ENCODE measurements at regions not wholly inside any gene's neighbourhood (a gene's known extent, or its start where the extent isn't known, plus 50 kb on each side); places are given as distances from the start of the nearest gene placed in this dataset.

DNA sequence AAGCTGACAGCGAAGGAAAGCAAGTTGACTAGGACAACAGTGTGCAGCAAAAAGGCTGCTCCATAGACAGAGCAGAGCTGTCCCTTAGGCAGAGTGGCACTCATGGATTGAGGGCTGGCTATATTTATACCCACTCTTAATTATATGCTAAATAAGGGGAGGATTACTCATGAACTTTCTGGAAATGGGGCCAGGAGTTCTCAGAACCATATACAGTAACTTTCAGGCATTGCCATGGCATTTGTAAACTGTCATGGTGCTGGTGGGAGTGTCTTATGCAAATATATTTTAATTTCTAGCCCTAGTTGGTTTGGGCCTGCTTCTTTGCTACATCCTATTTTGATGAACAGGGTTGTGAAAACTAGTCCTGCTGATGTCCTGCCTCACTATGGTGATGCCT lies 279.5 kb upstream of the MGAT5 start:
- TF ChIP-seq, protein P1, sequence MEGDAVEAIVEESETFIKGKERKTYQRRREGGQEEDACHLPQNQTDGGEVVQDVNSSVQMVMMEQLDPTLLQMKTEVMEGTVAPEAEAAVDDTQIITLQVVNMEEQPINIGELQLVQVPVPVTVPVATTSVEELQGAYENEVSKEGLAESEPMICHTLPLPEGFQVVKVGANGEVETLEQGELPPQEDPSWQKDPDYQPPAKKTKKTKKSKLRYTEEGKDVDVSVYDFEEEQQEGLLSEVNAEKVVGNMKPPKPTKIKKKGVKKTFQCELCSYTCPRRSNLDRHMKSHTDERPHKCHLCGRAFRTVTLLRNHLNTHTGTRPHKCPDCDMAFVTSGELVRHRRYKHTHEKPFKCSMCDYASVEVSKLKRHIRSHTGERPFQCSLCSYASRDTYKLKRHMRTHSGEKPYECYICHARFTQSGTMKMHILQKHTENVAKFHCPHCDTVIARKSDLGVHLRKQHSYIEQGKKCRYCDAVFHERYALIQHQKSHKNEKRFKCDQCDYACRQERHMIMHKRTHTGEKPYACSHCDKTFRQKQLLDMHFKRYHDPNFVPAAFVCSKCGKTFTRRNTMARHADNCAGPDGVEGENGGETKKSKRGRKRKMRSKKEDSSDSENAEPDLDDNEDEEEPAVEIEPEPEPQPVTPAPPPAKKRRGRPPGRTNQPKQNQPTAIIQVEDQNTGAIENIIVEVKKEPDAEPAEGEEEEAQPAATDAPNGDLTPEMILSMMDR (IDR thresholded peaks at IDR 0.05; ENCODE audit: unreplicated experiment), result no peak
- no peaks in the 10 kb centered on the region for H3K36me3 Mint-ChIP-seq (ENCODE audit: insufficient read depth, unreplicated experiment)
- no TSS peak for BruUV-seq (replicated peaks)
- intact Hi-C loops (cut with micrococcal nuclease; ENCODE audit: unreplicated experiment), result no loop called here
- peaks cover 71% of the 10 kb centered on the region for H3K27me3 Mint-ChIP-seq (ENCODE audit: unreplicated experiment)
- H3K27ac Mint-ChIP-seq (ENCODE audit: unreplicated experiment), result no peak overlapping the region
- H3K4me3 Mint-ChIP-seq (ENCODE audit: low read depth, unreplicated experiment), result no peak overlapping the region
- H3K4me1 Mint-ChIP-seq (ENCODE audit: low read depth, unreplicated experiment), result no peaks in the 10 kb centered on the region
- CTCF ChIA-PET, result interaction anchor here (1.5 kb wide), 1 partner anchor 12 kb away, joined by 3 read pairs; no protein-coding TSS in a partner anchor
- no peaks in the 10 kb centered on the region for H3K9me3 Mint-ChIP-seq (ENCODE audit: low read depth, unreplicated experiment)
- DNase-seq, result no peak

DNA sequence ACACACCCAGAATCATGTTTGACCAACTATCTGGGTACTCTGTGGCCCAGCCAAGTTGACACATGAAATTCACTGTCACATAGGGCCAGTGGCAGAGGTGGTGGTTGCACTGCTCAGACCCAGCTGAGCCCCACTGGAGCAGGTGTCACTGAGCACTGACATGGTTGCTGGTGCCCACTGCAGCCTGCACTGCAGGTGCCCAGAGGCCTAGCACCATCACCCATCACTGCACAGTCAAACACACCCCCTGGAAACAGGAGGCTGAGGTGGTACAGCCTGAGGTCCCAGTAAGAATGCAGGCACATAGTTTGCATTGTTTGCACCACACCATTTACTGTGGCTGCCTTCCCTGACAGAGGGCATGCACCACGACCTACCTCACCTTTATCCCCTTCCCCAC lies 278.7 kb upstream of the MGAT5 start:
- CTCF ChIA-PET, result no interaction called here
- no peak for DNase-seq
- TF ChIP-seq, protein P1 (IDR thresholded peaks at IDR 0.05; ENCODE audit: unreplicated experiment), result no peak
- no TSS peak for BruUV-seq (replicated peaks)
- H3K36me3 Mint-ChIP-seq (ENCODE audit: insufficient read depth, unreplicated experiment), result no peaks in the 10 kb centered on the region
- no peaks in the 10 kb centered on the region for H3K4me1 Mint-ChIP-seq (ENCODE audit: low read depth, unreplicated experiment)
- H3K27me3 Mint-ChIP-seq (ENCODE audit: unreplicated experiment), result peaks cover 65% of the 10 kb centered on the region
- H3K4me3 Mint-ChIP-seq (ENCODE audit: low read depth, unreplicated experiment), result no peak overlapping the region
- intact Hi-C loops (cut with micrococcal nuclease; ENCODE audit: unreplicated experiment), result no loop called here
- H3K9me3 Mint-ChIP-seq (ENCODE audit: low read depth, unreplicated experiment), result no peaks in the 10 kb centered on the region
- no peak overlapping the region for H3K27ac Mint-ChIP-seq (ENCODE audit: unreplicated experiment)

DNA sequence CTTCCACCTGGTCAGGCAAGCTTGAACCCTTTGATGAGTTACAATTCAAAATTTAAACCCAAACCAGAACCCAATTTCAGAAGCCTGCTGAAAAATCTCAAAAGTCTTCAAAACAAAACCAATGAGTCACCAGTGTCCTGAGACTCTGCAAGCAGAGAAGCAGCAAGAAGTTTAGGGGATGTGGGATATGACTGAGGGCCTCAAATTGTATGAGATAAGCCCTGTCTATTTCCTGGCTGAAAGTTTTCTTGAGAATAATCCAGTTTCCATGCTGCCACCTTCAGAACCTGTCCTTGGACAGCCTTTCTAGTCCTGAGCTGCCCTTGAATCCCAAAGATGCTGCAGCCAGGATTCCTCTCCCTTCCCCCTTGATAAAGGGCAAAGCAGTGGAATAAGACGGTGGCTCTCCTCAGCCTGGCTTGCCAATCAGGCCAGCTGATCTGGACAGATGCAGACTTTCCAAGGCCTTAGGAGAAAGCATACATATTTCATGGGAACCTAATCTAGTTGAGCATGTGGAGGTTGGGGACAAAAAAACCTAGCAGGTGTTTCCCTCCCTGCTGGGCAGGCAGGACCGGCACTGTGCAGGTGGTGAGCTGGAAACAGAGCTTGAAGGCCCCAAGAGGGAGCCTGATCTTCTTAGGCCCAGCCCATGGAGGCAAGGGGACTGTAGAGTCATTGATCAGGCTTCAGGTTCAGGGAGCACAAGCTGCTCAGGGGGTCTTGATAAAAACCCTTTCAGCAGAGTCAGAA lies 278.0 kb upstream of the MGAT5 start:
- no peak overlapping the region for H3K27ac Mint-ChIP-seq (ENCODE audit: unreplicated experiment)
- TF ChIP-seq, protein P1 (IDR thresholded peaks at IDR 0.05; ENCODE audit: unreplicated experiment), result no peak
- CTCF ChIA-PET, result no interaction called here
- BruUV-seq (replicated peaks), result no TSS peak
- H3K36me3 Mint-ChIP-seq (ENCODE audit: insufficient read depth, unreplicated experiment), result no peaks in the 10 kb centered on the region
- H3K4me1 Mint-ChIP-seq (ENCODE audit: low read depth, unreplicated experiment), result no peaks in the 10 kb centered on the region
- no peak overlapping the region for H3K4me3 Mint-ChIP-seq (ENCODE audit: low read depth, unreplicated experiment)
- H3K27me3 Mint-ChIP-seq (ENCODE audit: unreplicated experiment), result peaks cover 57% of the 10 kb centered on the region
- no peak for DNase-seq
- H3K9me3 Mint-ChIP-seq (ENCODE audit: low read depth, unreplicated experiment), result peaks cover 2% of the 10 kb centered on the region
- intact Hi-C loops (cut with micrococcal nuclease; ENCODE audit: unreplicated experiment), result no loop called here

DNA sequence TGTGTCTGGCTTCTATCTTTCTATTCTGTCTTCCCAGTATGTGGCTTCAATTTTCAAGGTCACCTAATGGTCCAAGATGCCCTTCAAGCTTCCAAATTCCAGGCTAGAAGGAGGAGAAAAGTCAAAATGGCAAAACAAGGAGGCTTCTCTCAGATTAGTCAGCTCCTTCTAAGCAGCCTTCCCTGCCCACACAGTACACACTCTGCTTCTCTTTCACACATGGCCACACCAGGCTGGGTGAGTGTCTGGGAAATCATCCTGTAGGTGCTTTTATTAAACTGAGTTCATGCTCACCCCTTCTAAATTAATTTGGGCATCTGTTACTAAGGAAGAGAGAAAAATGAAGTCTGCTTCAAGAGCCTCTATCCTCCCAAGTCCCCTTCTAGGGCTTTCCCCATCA lies 277.2 kb upstream of the MGAT5 start:
- CTCF ChIA-PET, result no interaction called here
- Mint-ChIP-seq H3K4me3 (ENCODE audit: low read depth, unreplicated experiment) (no peak overlapping the region), H3K36me3 (ENCODE audit: insufficient read depth, unreplicated experiment) (no peaks in the 10 kb centered on the region), H3K27me3 (ENCODE audit: unreplicated experiment) (peaks cover 49% of the 10 kb centered on the region), H3K9me3 (ENCODE audit: low read depth, unreplicated experiment) (peaks cover 2% of the 10 kb centered on the region), H3K27ac (ENCODE audit: unreplicated experiment) (no peak overlapping the region), H3K4me1 (ENCODE audit: low read depth, unreplicated experiment) (no peaks in the 10 kb centered on the region)
- no peak for DNase-seq
- no TSS peak for BruUV-seq (replicated peaks)
- TF ChIP-seq, protein P1 (IDR thresholded peaks at IDR 0.05; ENCODE audit: unreplicated experiment), result no peak
- intact Hi-C loops (cut with micrococcal nuclease; ENCODE audit: unreplicated experiment), result no loop called here

Data from Calu3 (cell line).